ENCODE measurements at regions not wholly inside any gene's neighbourhood (a gene's known extent, or its start where the extent isn't known, plus 50 kb on each side); places are given as distances from the start of the nearest gene placed in this dataset.
"Not testable (repeated sequence)": the region's sequence is repeated elsewhere in the genome, so short reads cannot be mapped to it uniquely, and the experiment has no call there.

DNA sequence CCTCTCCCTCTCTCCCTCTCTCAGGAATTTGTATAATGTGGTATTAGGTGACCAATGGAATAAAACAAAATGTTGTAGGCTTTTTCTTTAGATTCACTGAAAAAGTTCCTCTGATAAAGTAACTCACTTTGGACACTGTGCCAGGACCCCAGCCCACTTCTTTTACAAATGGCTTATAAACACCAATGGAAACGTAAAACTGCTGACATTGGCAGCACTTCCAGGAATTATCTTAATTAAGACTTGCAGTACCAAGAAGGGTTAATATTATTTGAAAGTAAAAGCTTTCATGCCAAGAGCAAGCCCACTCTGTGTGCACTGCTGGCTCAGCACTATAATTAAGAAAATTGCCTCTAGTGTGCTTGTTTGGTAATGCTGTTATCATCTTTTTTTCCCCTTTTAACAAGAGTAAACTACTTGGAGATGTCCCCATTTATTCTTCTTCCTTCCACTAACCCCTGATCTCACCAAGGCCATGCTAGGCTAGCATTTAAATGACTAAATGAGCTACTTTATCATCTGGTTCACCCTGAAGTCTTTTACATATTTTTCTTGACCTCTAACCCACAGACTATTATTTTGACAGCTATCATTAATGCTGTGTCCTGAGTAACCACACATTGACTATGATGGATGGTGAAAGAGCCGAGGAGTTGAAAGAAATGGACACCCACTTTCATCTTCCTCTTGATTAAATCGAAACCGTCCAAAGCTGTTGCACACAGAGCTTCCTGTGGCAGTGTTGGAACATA is 232.2 kb upstream of the ETAA1 start:
- TF ChIP-seq CTCF (IDR thresholded peaks at IDR 0.05; ENCODE audit: extremely low read depth, missing control alignments), result no peak
- DNase-seq (ENCODE audit: low spot score), result no peak

DNA sequence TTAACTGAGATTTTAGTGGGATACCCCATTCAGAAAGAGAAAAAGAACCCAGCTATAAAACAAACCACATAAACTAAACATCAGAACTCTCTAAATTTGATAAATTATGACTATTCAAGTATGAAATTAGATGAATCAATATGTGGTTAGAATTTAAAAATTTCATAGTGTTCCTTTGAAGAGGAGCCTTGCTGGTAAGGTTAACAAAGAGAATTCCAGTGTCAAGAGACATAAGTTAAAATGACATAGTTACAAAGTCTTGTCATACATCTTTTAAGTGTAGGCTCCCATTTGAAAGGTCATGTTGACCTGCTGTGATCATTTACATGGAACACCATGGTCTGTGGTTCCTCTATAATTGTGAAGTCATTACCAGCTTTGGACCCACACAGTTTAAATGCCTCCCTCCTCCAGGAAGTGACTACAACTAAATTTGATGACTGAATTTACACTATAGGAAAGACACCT is 231.6 kb upstream of the ETAA1 start:
- no peak for TF ChIP-seq CTCF (IDR thresholded peaks at IDR 0.05; ENCODE audit: extremely low read depth, missing control alignments)

GRCh38 chr2:67166511-67166910 is 230.6 kb upstream of the ETAA1 start:
- DNase-seq (ENCODE audit: low spot score), result not testable (repeated sequence)

More for the DNA sequence above, 231.6 kb upstream of the ETAA1 start:
- no peak for DNase-seq (ENCODE audit: low spot score)

- no peak for DNase-seq (ENCODE audit: low spot score)
- no peak for TF ChIP-seq CTCF (IDR thresholded peaks at IDR 0.05; ENCODE audit: extremely low read depth, missing control alignments)
Observed at GRCh38 chr2:67169417-67170140, 227.6 kb upstream of the ETAA1 start.

GRCh38 chr2:67179526-67179925 is 217.6 kb upstream of the ETAA1 start:
- TF ChIP-seq CTCF (IDR thresholded peaks at IDR 0.05; ENCODE audit: extremely low read depth, missing control alignments), result no peak
- no peak for DNase-seq (ENCODE audit: low spot score)

DNA sequence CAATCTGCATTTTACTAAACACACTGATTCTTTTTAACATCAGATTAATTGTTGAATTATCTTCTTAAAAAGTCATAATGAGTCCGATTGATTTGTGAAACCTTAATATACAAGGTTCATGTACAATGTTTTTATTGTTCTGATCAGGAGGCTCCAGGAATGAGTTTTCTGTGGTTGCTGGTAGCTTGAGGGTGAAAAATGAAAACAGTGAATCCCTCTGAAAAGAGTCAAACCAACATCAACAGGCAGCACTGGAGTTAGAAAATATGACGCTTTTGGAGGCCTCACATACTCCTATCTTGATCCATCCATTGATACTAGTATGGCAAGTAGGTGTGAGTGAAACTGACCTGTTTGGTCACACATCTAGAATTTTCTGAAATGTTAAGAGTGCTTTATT is 216.3 kb upstream of the ETAA1 start:
- TF ChIP-seq CTCF (IDR thresholded peaks at IDR 0.05; ENCODE audit: extremely low read depth, missing control alignments), result no peak

DNA sequence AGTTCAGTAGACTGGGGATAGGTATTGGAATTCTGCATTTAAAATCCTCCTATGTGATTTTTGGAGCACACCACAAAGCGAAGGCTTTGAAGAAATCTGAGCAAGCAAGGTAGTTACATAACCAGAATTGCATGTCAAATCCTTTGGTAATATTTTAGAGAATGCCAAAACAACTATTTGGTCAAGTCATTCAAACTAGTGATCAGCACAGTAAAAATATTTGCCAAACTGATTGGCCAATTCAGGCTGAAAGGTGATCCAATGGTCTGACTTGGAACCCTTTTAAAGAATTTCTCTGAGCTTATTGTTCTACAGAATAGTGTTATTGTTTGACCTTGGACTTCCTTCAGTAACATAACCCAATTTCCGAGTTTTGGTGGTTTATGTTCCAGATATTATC is 214.2 kb upstream of the ETAA1 start:
- TF ChIP-seq CTCF (IDR thresholded peaks at IDR 0.05; ENCODE audit: extremely low read depth, missing control alignments), result no peak
- no peak for DNase-seq (ENCODE audit: low spot score)

More for the DNA sequence above, 216.3 kb upstream of the ETAA1 start:
- no peak for DNase-seq (ENCODE audit: low spot score)
